Panc1 (cell line): ENCODE measurements at regions not wholly inside any gene's neighbourhood (a gene's known extent, or its start where the extent isn't known, plus 50 kb on each side); places are given as distances from the start of the nearest gene placed in this dataset.

Experiments used
- ATAC-seq: fragments of 200-7000 bp; cut with Tn5 transposase; 2 replicates; pipeline ENCODE4 v1.9.1; 2020; ENCODE audit warnings: mild to moderate bottlenecking, moderate library complexity
- BruUV-seq: library from RNA; stranded (reverse); fragments of 400-500 nt; replicated peaks from 2 replicates; lab custom pipeline; 2021; lab: Mats Ljungman, UMichigan
- CTCF ChIA-PET: fragments of 300-600 bp; sonication (Branson Sonifier 250); formaldehyde crosslinking; loops from one replicate; lab custom pipeline; 2022; ENCODE audit warnings: antibody characterized with exemption; lab: Charles Lee
- POLR2A ChIA-PET: fragments of 300-600 bp; sonication (Branson Sonifier 250); formaldehyde crosslinking; loops from one replicate; lab custom pipeline; 2022; ENCODE audit warnings: antibody characterized with exemption; lab: Charles Lee
- DNase-seq: peaks from one replicate; pipeline ENCODE4 v3.0.0-alpha.2; 2010; ENCODE audit warnings: low read depth, low spot score
- H3K27ac ChIP-seq: 2 replicates; pipeline ENCODE4 v1.5.1; 2011; ENCODE audit warnings: mild to moderate bottlenecking, low read length, inconsistent platforms
- H3K27me3 ChIP-seq: fragments of 200-500 bp; sonication (Bioruptor generic); 2 replicates; pipeline ENCODE4 v1.6.0; 2014; ENCODE audit warnings: low read length, inconsistent platforms; ENCODE audit not compliant: control insufficient read depth, insufficient read depth
- H3K36me3 ChIP-seq: fragments of 200-500 bp; sonication (Bioruptor generic); 2 replicates; pipeline ENCODE4 v1.5.1; 2014; ENCODE audit warnings: inconsistent platforms, mild to moderate bottlenecking, low read length, moderate library complexity; ENCODE audit not compliant: control insufficient read depth, insufficient read depth
- H3K4me1 ChIP-seq: 2 replicates; pipeline ENCODE4 v1.5.1; 2011; ENCODE audit warnings: inconsistent platforms, mild to moderate bottlenecking, low read length, moderate library complexity; ENCODE audit not compliant: control insufficient read depth, insufficient read depth
- H3K4me3 ChIP-seq, 2 experiments: 2 replicates each; pipeline ENCODE4 v1.5.1; 2011 to 2012; ENCODE audit warnings: low read depth in 2 of 2, low read length in 2 of 2, mild to moderate bottlenecking in 2 of 2, inconsistent platforms in 1 of 2, moderate library complexity in 1 of 2
- H3K9me3 ChIP-seq: fragments of 200-500 bp; sonication (Bioruptor generic); 2 replicates; pipeline ENCODE4 v1.5.1; 2014; ENCODE audit warnings: low read depth, mild to moderate bottlenecking, inconsistent platforms, low read length, moderate library complexity; ENCODE audit not compliant: control insufficient read depth, insufficient read depth
- POLR2AphosphoS5 ChIP-seq: IDR thresholded peaks from 2 replicates; pipeline ENCODE4 v1.6.1; 2012; ENCODE audit warnings: mild to moderate bottlenecking, low read depth, low read length, moderate library complexity
- SIN3A ChIP-seq: IDR thresholded peaks from 2 replicates; pipeline ENCODE4 v1.6.1; 2012; ENCODE audit warnings: low read depth, mild to moderate bottlenecking, low read length, moderate library complexity, borderline replicate concordance; ENCODE audit not compliant: insufficient read depth
- TCF7L2 ChIP-seq: IDR thresholded peaks from 2 replicates; pipeline ENCODE4 v1.6.1; 2011; ENCODE audit warnings: mild to moderate bottlenecking, low read depth, low read length, inconsistent platforms
- in situ Hi-C: cut with HindIII; loops from 2 replicates; pipeline ENCODE4 v1.10.0; 2016; ENCODE audit warnings: low sequenced_read_pairs, low pct_unique_long_range_greater_than_20kb
- intact Hi-C: fragments of 100-400 bp; cut with micrococcal nuclease; formaldehyde crosslinking; loops from one replicate; pipeline ENCODE4 v1.10.0; 2022; ENCODE audit not compliant: unreplicated experiment
- TF ChIP-seq, protein P1 (sequence below), 2 experiments: IDR thresholded peaks; 2 replicates each; pipeline ENCODE4 v1.6.1; 2011 to 2012; ENCODE audit warnings: low read depth in 2 of 2, control low read depth in 1 of 2, low read length in 1 of 2, mild to moderate bottlenecking in 1 of 2, moderate library complexity in 1 of 2; ENCODE audit not compliant: insufficient read depth in 1 of 2
- TF ChIP-seq, protein P2 (sequence below): fragments of 450-650 bp; IDR thresholded peaks from 2 replicates; pipeline ENCODE4 v1.5.1; 2017; ENCODE audit warnings: mild to moderate bottlenecking

DNA sequence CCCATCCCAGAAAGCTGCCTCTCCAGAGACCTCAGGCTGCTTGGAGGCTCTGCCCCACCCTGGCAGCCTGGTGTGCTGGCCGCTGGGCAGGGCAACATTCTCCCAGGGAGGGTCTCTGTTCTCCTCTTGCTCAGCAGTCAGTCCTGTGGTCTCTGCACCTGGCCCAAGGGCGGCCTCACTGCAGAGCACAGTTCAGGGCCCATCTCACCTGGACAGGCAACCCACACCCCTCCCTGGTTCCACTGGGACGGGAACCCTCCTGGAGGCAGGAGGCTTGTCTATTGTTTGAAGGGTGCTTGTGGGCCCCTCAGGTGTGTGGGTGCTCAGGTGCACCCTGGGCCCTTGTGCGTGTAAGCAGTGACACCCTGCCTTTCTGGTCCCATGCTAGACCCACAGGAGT lies 67.2 kb upstream of the OTOS start:
- TF ChIP-seq SIN3A (no peak), POLR2AphosphoS5 (no peak), TCF7L2 (no peak)
- TF ChIP-seq, protein P1, sequence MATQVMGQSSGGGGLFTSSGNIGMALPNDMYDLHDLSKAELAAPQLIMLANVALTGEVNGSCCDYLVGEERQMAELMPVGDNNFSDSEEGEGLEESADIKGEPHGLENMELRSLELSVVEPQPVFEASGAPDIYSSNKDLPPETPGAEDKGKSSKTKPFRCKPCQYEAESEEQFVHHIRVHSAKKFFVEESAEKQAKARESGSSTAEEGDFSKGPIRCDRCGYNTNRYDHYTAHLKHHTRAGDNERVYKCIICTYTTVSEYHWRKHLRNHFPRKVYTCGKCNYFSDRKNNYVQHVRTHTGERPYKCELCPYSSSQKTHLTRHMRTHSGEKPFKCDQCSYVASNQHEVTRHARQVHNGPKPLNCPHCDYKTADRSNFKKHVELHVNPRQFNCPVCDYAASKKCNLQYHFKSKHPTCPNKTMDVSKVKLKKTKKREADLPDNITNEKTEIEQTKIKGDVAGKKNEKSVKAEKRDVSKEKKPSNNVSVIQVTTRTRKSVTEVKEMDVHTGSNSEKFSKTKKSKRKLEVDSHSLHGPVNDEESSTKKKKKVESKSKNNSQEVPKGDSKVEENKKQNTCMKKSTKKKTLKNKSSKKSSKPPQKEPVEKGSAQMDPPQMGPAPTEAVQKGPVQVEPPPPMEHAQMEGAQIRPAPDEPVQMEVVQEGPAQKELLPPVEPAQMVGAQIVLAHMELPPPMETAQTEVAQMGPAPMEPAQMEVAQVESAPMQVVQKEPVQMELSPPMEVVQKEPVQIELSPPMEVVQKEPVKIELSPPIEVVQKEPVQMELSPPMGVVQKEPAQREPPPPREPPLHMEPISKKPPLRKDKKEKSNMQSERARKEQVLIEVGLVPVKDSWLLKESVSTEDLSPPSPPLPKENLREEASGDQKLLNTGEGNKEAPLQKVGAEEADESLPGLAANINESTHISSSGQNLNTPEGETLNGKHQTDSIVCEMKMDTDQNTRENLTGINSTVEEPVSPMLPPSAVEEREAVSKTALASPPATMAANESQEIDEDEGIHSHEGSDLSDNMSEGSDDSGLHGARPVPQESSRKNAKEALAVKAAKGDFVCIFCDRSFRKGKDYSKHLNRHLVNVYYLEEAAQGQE (IDR thresholded peaks at IDR 0.05; ENCODE audit: insufficient read depth in 1 of 2, low read depth in 2 of 2, low read length in 1 of 2) = no peak
- TF ChIP-seq, protein P2, sequence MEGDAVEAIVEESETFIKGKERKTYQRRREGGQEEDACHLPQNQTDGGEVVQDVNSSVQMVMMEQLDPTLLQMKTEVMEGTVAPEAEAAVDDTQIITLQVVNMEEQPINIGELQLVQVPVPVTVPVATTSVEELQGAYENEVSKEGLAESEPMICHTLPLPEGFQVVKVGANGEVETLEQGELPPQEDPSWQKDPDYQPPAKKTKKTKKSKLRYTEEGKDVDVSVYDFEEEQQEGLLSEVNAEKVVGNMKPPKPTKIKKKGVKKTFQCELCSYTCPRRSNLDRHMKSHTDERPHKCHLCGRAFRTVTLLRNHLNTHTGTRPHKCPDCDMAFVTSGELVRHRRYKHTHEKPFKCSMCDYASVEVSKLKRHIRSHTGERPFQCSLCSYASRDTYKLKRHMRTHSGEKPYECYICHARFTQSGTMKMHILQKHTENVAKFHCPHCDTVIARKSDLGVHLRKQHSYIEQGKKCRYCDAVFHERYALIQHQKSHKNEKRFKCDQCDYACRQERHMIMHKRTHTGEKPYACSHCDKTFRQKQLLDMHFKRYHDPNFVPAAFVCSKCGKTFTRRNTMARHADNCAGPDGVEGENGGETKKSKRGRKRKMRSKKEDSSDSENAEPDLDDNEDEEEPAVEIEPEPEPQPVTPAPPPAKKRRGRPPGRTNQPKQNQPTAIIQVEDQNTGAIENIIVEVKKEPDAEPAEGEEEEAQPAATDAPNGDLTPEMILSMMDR = no peak
- ChIA-PET CTCF (no interaction called here), POLR2A (no interaction called here)
- ATAC-seq (no peak), DNase-seq (no peak)
- H3K36me3 ChIP-seq = no peaks in the 10 kb centered on the region
- BruUV-seq = no TSS peak
- in situ Hi-C loops (no loop called here), intact Hi-C loops (no loop called here)
- no peaks in the 10 kb centered on the region for H3K4me1 ChIP-seq
- H3K27ac ChIP-seq = no peak overlapping the region
- no peaks in the 10 kb centered on the region for H3K9me3 ChIP-seq
- H3K27me3 ChIP-seq = no peaks in the 10 kb centered on the region
- no peak overlapping the region for H3K4me3 ChIP-seq

DNA sequence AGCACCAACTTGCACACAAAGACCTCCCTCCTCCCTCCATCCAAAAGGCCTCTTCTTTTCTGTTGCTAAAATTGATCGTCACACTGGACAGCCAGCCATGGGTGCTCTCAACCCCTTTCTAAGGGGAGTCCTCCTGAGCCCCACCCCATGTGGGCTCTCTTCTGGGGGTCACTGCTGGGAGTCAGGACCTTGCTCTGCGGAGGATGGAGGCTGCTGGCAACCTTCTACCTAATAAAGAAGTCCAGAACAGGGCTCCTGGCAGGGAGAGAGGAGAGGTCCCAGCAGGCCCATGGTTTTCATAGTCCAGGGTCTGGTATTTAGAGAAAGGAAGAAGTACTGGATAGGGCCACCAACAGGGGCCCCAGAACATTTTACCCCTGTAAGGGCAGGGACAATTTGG lies 67.6 kb upstream of the OTOS start:
- BruUV-seq = no TSS peak
- DNase-seq (no peak), ATAC-seq (no peak)
- H3K4me3 ChIP-seq = no peak overlapping the region
- intact Hi-C loops = no loop called here
- H3K36me3 ChIP-seq = no peaks in the 10 kb centered on the region
- TF ChIP-seq TCF7L2 (no peak), SIN3A (no peak), POLR2AphosphoS5 (no peak)
- TF ChIP-seq, protein P1 (IDR thresholded peaks at IDR 0.05; ENCODE audit: insufficient read depth in 1 of 2, low read depth in 2 of 2, low read length in 1 of 2) = no peak
- TF ChIP-seq, protein P2 = no peak
- ChIA-PET CTCF (no interaction called here), POLR2A (no interaction called here)
- no peaks in the 10 kb centered on the region for H3K27me3 ChIP-seq
- H3K4me1 ChIP-seq = no peaks in the 10 kb centered on the region
- no peaks in the 10 kb centered on the region for H3K9me3 ChIP-seq
- in situ Hi-C loops = no loop called here
- H3K27ac ChIP-seq = no peak overlapping the region
